Stimulated activated CD4-positive, alpha-beta T cell treated with anti-CD3 and anti-CD28 coated beads, Interleukin-4, amount 100 ng/mL, for 24 hours (primary cell): ENCODE measurements at regions not wholly inside any gene's neighbourhood (a gene's known extent, or its start where the extent isn't known, plus 50 kb on each side); places are given as distances from the start of the nearest gene placed in this dataset.
"Not testable (repeated sequence)": the region's sequence is repeated elsewhere in the genome, so short reads cannot be mapped to it uniquely, and the experiment has no call there.

Experiments
- DNase-seq: peaks from one replicate; pipeline ENCODE4 v3.0.0-alpha.2; 2020

- no peak for DNase-seq
Observed at GRCh38 chr13:50460358-50460757, 383.1 kb downstream of the DLEU7 start.

DNA sequence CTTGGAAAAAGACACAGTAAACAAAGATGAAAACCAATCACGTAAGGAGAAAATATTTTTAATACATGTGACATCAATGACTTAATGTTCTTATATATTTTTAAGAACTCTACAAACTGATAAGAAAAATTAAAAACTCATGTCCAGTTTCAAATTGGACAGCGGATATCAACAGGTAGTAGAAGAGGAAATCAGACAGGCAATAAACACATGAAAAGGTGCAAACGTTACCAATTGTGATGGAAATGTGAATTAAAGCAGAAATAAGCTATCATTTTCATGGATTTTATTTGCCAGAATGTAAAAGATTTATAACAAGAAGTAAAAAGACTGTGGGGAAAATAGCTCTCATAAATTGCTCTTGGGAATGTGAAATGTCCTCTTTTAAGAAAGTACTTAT lies 382.3 kb downstream of the DLEU7 start:
- no peak for DNase-seq

- no peak for DNase-seq
Observed at GRCh38 chr13:50463719-50464118, 379.8 kb downstream of the DLEU7 start.

DNA sequence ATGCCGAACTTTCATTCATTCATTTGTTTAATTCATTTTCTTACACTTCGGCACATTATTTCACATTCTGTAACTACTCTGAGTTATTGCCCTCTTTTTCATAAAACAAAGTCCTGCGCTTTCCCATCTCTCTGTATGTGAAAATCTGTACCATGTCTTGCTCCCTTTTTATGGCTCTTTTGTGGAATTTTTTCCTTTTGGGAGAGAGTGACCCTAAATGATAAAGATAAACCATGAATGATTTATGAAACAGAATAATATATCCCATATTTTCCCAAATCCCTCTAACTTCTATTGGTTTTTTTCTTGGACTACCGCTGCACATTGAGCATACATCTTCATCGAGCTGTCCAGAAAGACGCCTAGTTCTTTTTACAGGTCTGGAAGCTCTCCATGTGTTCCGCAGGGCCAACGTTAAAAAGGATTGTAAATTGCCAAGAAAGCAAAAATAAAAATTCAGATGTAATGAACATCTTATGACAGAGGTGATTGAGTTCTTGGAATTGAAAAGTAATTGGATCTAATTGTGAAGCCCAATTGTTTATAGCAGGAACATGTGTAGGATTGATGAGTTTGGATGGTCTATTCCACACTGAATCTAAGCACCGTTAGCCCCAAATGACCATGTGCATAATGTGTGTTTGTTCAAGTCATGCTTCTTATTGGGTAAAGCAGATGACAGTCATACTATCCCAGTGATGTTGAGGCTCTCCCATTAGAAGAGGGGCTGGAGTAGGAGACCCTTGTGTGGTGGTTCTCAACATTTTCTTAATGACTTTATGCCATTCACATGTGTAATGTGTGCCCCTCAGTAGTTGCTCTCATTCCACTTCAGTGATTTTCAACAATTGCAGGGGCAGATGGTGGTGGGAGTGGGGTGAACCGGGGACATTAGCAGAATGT lies 378.9 kb downstream of the DLEU7 start:
- DNase-seq = no peak

DNA sequence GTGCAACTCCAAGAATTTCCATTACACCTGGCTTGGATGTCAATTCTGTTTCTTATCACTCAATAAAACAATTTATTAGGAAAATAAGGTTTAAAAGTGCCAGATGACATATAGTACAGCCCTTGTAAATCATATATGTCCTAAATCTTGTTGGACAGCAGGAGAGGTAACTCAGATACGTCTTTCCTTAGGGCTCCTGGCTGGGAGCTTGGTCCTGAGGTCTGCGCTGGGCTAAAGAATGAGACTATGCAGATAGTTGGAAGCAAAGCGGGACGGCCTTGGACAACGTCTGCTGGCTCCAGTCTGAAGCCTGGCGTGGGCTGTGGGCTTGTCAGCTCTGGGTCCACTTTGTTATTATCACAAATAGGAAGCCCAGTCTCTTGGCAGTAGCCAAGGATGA lies 377.0 kb downstream of the DLEU7 start:
- DNase-seq = no peak

- no peak for DNase-seq
Observed at GRCh38 chr13:50467156-50468110, 376.1 kb downstream of the DLEU7 start.

DNA sequence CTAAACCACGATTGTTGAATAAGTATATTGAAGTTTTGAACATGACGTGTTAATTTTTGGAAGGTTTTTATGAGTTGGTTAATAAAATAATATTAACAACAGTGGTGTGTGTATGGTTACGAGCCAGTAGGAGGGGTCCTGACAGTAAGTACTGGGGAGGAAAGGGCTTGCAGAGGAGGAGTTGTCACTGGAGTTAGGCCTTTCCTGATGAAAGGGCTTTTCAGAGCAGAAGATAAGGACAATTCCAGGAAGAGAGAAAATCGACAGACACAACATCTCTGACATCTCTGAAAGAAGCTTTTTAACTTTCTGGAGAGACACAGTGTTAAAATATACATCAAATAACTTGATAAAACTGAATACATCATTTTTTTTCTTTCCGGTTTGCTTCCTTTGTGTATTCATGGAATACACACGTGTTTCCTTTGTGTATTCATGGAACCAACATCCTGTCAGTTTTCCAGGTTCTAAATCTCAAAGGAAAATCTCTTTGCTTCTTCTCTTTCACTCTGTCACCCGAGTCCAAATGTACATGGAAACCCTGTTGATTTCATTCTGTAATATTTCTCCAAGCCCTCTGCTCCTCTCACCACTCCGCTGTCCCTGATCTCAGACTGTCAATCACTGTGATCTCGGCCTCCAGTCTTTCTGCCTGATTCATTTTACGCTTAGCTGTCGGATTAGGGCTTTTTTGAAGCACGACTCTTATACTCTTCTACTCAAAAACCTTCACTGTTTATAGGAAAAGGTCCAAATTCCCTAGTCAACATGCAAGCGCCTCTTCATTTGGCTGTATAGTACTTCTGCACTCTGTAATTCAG lies 374.4 kb downstream of the DLEU7 start:
- DNase-seq = no peak

DNA sequence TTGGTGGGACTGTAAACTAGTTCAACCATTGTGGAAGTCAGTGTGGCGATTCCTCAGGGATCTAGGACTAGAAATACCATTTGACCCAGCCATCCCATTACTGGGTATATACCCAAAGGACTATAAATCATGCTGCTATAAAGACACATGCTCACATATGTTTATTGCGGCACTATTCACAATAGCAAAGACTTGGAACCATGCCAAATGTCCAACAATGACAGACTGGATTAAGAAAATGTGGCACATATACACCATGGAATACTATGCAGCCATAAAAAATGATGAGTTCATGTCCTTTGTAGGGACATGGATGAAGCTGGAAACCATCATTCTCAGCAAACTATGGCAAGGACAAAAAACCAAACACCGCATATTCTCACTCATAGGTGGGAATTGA lies 370.4 kb downstream of the DLEU7 start:
- not testable (repeated sequence) for DNase-seq

DNA sequence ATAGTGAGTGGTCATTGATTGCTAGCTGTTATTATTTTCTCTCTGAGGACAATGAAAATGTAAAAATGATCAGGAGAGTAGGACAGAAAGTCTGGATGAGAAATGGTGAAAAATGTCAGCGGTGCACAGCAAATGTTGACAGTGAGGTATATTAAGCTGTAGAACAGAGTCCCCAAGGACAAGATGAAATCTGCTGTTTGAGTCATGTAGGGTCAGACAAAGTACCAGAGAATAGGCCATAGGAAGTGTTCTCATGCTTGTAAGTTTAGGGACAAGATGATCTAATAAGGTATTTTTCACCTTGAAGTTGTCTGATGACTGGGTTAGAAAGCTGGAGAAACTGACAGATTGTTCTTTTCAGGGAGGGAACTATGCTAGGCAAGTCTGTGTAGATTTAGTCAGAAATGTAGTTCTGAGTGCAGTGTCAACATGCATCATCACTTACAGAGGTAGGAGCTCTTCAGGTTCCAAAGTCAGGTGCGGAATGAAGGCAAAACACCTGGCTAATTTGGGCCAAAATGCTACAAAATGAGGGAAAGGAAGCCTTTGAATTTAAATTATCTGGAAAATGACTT lies 369.3 kb downstream of the DLEU7 start:
- no peak for DNase-seq

GRCh38 chr13:50476577-50477285 lies 366.8 kb downstream of the DLEU7 start:
- DNase-seq = no peak

DNA sequence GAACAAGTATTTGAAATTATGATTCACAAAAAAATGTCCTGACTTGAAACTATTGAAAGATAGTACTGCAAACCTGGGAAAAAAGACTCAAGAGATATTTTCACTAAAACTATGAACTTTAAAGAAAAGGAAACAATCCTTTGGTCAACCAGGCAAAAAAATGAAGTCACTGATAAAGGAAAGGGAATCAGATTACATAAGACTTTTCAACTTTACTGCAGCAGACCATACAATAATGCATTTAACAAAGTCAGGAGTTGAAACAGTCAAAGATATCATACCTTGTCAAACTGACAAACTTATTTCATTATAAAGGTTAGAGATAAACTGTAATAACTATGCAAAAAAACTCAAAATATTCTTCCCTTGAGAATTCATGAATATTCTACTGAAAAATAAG lies 361.6 kb downstream of the DLEU7 start:
- DNase-seq = no peak

- no peak for DNase-seq
Observed at GRCh38 chr13:50483416-50483815, 360.1 kb downstream of the DLEU7 start.

GRCh38 chr13:50484472-50485113 lies 358.9 kb downstream of the DLEU7 start:
- DNase-seq = no peak

DNA sequence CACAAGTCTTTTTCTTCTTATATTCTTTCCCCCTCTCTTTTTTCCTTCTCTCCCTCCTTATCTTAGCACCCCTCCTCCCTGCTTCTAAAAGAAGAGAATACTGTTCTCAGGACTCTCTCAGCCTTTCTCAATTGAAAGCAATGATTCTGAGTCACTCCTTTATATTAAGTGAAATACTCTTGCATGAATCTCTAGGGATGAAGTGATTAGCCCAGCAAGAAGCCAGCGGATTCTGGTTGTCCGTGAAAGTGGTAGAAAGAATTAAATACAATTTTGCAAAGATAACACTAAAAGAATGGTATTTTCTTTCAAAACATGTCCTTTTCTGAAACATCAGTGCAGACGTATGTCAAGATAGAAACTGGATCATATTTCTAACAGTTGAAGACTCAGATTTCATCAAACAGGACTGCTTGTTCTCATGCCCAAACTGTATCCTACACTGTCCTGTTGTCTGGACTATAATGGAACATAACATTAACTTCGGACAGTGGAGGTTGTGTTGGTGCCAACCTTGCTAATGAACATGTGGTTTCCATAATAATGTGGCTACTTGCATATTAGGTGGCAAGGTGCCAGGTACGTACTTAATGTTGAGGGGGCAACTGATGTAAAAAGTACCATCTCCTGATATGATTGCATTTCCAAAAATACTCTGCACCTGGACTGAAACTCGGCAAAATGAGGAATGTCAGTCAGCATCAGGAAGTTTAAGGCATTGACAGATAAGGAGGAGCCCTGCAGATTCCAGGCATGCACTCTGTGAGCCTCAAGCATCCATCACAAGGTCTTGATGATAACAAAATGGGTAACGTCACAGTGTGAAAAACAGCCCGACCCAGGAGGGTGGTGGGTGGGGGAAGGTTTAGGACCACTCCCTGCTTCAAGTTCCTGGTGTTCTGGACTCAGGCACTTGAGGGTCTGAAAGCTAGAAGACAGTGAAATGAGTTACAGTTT lies 357.2 kb downstream of the DLEU7 start:
- no peak for DNase-seq

DNA sequence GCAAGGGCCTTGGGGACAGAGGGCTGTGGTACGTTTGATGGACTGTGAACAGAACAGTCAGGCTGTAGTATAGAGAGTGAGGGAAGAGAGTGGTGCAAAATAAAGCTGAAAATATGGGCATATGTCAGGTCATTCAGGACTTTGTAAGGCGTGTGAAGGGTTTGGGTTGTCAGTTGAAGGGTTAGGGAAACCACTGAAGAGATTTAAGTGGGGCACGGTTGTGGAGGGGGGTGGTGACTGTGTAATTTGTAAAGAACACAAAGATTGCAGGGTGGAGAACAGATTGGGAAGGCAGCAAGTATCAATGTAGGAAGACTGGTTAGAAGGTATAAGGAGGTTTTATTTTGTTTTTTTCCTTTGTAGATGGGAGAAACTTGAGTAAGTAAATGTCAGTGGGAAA lies 349.8 kb downstream of the DLEU7 start:
- DNase-seq = no peak

DNA sequence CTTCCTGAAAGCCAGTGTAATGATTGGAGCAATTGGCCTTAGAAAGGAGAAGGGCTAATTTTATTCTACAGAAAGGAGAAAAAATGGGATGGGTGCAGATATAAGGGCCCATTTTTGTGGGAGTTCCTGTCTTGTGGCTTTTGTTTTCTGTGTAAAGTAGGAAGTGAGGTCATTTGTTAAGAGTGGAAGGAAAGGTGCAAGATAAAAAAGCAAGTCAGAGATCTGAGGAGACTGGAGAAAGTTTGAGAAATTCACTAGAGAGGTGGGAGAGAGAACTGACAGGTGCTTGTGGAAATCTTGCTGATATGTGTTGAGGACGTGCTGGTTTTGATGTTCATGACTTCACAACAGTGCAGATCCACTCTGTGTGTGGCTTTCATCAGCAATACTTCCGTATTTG lies 349.4 kb downstream of the DLEU7 start:
- DNase-seq = no peak

GRCh38 chr13:50503212-50503611 lies 340.3 kb downstream of the DLEU7 start:
- DNase-seq = not testable (repeated sequence)

- no peak for DNase-seq
Observed at GRCh38 chr13:50509167-50509566, 334.3 kb downstream of the DLEU7 start.

- DNase-seq = no peak
Observed at GRCh38 chr13:50509771-50510441, 333.6 kb downstream of the DLEU7 start.
